Activated CD4-positive, alpha-beta T cell treated with anti-CD3 and anti-CD28 coated beads, Interleukin-2, amount 50 U/mL, for 16 hours (primary cell): ENCODE measurements at regions not wholly inside any gene's neighbourhood (a gene's known extent, or its start where the extent isn't known, plus 50 kb on each side); places are given as distances from the start of the nearest gene placed in this dataset.

Experiments
- DNase-seq: peaks from one replicate; pipeline ENCODE4 v3.0.0-alpha.2; 2020

DNA sequence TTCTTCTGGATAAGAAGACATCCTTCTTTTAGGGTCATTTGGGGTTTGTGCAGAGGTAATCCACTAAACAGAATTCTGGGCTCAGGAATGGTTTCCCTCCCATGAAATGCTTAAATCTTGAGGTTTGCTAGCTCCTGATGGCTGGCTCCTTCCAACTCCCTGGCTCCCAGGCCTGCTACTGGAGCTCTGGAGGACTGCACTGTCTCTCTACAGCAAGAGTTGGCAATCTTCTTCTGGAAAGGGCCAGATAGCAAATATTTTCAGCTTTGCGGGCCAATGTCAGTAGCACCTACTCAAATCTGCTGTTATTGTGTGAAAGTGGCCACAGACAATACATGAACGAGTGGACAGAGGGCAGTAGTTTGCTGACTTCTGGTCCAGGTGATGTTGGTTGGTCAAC is 174.2 kb upstream of the CTBP2 start:
- no peak for DNase-seq

DNA sequence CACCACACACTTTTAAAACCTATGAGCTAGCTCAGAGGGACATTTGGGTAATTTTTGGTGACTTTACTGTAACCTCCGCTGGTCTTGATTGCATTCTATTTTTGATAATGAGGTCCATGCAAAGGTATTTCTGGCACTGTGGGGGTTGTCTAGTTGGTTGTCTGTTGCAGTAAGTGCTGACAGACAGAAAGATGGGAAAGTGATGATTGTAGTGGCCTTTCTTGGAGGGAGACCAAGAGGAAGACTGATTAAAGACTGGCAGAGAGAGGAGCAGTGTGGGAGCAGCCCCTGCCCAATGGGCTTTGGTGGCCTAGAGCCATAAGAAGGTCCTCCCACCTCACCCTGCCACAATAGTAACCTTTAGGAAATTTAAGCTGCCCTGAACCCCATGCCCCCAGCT is 173.4 kb upstream of the CTBP2 start:
- no peak for DNase-seq

DNA sequence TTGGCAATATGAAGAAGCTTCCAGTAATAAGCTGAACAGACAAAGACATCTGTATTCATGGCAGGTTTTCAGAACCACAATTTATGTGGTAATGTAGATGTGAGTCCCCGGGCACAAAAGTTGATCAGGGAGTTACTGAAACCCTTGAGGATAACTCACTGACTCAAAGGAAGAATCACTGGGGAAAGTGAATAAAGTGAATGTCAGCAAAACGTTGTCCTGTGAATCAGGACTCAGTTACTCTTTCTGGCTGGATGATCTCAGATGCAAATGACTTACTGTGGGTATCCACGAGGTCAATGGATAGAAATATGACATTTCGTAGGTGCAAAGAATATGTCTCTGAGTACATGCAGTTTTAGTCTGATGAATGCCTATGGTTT is 172.8 kb upstream of the CTBP2 start:
- DNase-seq = no peak

DNA sequence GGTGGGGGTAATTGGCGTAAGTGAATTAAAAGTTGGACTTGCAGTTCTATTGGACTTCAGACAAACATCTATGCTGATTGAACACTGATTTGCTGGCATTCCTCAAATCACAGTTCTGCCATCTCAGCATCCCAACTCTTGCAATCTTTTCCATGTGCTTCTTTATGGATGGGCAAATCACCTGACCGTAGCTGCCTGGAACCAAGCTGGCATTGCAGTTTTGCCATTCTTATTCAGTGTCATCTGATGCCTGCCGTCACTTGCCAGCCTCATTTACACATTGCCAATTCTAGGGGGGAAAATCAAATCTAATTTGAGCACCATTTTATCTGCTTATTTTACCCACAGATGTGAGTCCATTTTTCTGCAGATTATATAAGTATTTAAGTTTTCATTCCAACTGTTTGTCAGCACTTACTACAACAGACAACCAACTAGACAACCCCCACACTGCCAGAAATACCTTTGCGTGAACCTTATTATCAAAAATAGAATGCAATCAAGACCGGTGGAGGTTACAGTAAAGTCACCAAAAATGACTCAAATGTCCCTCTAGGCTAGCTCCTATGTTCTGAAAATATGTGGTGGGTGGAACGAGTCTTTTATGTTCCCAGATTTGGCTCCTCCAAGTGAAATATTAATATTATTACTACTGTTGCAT is 172.3 kb upstream of the CTBP2 start:
- DNase-seq = no peak

DNA sequence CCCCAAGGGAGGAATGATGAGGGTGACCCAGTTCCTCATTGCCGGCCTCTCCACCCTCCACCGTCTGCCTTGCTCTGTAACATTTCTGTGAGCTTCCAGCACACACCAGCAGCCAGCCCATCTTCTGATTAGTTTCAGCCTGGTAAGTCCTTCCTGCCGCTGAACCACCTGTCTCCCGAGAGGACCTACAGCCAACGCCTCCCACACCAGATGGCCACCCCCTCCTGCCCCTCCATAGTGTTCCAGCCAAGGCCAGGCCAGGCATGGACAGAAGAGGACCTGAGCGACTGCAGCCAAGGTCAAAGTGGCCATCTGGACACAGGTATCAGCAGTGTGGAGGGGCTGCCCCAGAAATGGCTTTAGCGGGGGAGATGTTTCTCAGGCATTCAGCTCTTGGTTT is 170.7 kb upstream of the CTBP2 start:
- DNase-seq = no peak

DNA sequence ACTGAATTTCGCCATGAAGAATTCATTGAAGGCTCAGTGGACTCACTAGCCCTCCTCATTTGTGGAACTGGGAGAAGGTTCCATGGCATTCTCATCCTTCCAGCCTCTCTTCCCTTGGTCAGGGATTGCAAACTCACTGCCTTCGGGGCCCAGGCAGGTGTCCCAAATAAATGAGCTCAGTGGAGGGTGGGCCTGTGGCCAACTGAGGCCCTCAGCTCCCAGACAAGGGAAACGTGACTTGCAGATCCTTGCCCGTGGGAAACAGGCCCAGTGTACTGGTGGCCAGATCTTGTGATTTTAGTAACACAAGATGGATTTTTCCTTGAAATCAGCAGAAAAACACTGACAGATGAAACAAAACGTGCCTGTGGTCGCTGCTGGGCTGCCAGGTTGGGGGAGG is 168.7 kb upstream of the CTBP2 start:
- no peak for DNase-seq

DNA sequence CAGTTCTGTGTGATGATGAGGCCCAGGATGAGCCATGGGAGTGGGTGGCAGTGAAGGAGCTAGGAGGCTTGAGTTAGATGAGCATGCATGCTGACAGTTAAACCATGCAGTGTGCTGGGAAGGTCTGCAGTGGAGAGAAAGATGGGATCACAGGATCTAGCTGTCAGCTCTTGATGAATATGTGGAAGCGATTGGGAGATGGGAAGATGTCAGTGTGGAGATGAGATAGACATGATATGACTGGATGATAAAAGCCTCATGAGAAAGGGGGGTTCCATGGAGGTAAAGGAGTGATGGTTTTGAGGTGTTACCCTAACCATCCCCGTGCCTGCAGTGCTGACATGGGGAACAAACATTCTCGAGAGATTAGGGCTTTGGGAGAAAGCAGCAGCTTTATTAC is 165.0 kb upstream of the CTBP2 start:
- no peak for DNase-seq

DNA sequence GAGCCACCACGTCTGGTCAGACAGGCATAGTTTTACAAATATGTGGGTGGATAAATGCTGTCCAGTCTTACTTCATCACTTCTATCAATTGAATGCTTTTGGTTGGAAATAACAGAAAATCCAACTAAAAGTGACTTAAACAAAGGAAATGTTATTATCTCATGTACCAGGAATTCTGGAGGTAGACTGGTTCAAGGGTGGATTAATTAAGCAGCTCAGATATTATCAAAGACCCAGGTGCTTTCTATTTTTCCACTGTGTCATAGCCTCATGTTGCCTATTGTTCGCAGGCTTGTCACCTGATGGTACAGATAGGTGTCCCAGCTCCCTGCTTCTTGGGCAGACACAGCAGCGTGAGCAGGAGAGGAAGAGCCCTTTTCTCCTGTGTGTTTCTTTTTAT is 156.1 kb upstream of the CTBP2 start:
- no peak for DNase-seq

DNA sequence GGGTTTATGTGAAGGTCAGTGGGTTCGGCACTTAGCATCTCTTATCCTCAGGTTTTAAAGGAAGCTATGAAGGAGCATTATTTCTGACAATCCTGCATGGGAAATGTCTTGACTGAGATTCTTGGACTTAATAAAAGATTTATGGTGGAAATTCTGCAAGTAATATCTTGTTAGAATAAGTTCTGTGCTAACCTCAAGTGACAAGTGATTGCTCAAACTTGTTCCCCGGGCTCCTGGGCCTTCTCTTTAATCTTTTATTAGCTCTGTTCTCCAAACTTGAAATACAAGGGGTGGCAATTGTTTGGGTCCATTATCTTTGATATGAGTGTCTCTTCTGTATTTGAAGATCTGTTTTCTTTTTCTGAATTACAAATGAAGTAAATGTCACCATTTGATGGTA is 140.6 kb upstream of the CTBP2 start:
- no peak for DNase-seq

DNA sequence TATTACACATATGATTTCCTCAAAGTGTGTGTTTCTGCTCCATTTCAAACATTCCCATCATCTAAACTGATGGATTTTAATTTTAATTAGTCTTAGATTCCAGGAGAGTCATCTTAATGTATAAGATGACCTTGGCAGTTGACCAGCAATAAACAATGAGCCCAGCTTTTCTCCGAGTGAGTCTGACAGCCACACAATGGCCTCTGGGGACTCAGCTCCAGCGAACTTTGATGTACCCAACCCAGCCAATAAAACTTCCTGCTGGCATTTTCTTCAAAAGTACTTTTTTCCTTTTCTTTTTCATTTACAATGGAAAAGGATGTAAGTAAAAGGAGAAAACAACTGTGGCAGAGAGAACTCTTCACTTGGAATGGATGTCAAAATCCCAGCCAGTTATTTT is 139.1 kb upstream of the CTBP2 start:
- no peak for DNase-seq

DNA sequence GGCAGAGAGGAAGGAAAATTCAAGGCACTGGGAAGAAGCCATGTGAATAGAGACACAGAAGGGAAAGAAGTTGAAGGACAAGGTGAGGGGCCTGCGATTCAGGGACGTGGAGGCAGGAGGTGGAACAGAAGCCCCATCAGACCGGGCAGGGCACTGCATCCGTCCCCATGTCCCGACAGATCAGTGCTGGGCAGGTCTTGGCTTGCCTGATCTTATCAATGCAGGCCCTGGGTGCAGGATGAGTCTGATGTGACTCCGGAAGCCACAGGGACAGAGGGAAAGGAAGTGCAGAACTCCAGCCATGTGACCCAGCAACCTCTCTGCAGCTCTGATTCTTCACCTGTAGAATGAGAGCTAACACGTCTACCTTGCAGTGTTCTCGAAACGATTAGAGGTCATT is 136.2 kb upstream of the CTBP2 start:
- DNase-seq = no peak

DNA sequence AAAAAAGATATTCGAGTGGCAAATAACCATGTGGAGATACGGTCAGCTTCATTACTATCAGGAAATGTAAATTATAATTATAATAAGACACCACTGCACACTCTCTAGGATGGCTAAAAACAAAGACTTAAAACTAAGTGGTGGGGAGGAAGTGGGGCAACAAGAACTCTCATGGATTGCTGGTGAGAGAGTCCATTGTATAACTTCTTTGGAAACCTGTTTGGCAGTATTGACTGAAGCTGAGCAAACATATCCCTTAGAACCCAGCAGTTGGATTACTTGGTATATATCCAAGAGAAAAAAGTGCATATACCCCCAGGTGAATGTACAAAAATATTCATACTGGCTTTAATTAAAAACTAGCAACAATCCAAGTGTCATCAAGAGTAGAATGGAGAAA is 133.7 kb upstream of the CTBP2 start:
- DNase-seq = no peak

DNA sequence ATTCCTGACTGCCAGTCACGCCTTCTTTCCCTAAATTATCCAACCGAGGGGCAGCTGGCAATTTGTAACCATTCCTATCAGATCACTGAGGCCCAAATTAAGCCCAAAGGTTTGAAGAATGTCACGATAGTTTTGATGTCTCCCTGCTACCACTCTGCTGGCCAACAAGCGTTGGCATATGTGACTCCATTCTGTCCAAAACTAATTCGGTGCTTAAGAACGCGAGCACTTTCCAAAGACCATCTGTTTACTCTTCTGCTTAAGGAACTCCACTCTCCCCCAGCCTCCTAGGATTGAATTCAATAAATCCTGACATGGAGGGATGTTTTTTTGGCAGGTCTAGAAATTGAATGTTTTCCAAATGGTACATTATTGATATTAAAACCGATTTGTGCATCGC is 131.5 kb upstream of the CTBP2 start:
- DNase-seq = no peak

DNA sequence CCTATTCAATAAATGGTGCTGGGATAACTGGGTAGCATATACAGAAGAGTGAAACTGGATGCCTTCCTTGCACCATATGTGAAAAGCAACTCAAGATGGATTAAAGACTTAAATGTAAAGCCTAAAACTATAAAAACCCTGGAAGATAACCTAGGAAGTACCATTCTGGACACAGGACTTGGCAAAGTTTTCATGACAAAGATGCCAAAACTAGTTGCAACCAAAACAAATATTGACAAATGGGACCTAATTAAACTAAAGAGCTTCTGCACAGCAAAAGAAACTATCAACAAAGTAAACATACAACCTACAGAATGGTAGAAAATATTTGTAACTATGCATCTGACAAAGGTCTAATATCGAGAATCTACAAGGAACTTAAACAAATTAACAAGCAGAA is 129.1 kb upstream of the CTBP2 start:
- no peak for DNase-seq

DNA sequence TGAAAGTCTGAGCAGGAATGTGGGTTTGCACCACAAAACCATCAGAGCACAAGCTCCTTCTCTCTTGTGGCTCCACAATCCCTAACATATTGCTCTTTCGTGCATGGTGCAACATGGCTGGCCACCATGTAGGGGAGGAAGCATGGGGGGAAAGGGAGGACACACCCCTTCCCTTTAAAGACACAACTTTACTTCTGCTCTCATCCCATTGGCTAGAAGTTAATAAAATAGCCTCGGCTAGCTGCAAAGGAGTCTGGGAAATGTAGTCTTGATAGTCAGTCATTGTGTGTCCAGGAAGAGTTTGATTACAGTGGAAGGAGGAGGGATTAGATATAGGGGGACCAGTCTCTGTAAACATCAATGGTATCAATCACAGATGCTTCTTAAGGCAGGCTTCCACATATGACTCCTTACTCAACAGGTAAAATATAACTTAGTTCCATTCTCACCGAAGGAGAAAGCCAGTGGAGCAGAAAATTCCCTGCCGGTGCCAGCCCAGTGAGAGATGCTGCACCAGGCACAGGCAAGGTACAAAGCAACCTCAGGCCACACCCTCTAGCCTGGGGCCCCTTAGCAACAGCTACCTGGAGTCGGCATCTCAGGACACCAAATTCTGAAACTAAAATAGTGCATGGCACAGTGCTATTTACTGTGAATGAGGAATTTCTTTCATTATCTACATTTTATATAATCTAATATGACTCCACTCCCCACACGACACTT is 124.7 kb upstream of the CTBP2 start:
- no peak for DNase-seq

DNA sequence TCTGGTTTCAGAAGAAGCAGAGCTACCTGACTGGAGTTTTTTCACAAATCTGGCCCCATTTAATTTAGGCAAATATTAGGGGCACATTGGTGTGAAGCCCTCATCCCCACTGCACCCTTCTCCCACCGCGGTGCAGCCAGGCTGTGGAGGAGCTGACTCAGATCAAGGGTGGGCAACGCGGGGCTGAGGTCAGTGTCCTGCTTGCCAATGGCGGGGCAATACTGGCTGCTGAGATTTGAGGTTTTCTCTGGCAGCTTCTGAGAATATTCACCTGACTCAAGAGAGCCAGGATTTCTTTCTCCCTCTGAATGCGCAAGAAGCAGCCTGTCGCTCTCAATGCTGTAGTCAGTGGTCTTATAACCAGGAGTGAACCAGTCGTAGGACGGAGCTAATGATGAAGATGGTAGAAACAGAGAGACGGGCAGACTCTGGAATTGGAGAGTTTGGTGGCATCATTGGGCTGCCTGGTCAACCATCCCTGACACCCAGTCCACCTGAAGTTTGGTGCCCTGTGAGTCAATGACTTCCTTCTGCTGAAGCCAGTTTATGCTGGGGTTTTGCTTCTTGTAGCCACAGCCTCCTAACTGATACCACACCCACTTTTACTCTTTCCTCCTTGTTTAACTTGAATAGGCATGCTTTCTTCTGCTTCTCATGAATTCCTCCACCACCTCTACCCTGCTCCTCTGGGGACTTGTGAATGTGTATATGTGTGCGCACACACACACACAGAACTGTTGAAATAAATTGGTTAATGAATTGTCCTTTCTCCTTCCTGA is 123.7 kb upstream of the CTBP2 start:
- no peak for DNase-seq

DNA sequence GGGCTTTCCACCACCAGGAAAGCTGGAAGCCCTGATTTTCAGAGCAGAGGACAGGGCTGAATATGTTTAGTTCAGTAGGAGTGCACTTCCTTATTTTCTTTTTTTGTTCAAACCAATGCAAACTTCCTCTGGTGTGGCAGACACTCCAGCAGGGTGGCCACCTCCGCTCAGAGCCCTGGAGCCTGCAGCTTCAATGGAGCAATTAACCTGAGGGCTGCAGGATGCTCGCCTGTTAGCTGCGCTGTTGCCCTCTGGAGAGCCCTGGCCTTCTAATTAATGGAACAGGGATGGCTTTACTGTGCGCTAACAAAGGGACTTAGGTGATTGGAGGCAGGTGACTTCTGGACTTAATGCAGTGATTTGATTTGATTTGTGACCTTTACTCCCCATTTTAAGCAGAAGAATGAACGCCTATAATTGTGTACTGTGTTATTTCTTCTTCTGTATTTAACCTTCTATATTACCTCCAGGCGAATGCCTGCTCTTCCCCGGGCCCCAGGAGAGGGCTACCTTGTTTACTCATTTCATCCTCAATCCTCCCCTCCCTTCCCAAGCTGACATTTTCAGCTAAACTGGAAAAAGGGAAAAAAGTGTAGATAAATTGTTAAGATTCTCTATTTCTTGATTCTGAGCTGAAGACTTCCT is 123.0 kb upstream of the CTBP2 start:
- no peak for DNase-seq

DNA sequence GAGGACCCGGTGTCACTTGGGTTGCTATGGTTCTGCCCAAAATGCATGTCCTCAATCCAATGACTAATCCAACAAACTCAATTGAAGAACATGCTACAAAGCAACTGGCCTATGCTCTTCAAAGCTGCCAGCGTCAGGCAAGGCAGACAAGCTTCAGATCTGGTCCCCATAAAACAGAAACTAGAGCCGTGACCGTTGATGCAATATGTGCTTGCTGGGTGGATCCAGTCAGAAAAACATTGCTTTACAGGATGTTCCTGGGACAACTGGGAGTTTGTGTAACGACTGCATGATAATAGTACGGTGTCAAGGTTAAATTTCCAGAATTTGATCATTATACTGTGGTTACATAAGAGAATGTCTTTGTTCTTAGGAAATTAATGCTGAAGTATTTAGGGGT is 120.7 kb upstream of the CTBP2 start:
- no peak for DNase-seq

DNA sequence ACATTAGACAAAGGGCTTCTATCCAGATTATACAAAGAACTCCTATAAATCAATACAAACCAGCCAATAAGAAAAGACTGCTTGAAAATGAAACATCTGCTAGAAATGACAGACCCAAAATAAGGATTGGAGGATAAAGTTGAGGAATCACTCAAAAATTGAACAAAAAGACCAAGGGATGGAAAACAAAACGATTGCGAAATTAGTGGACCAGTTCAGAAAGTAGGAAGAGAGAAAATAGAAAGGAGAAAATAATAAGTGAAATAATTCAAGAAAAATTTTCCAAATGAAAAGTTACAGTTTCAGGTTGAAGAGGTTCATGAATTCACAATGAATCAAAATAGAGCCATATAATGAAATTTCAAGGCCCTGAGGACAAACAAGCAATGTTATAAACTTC is 115.8 kb upstream of the CTBP2 start:
- no peak for DNase-seq

DNA sequence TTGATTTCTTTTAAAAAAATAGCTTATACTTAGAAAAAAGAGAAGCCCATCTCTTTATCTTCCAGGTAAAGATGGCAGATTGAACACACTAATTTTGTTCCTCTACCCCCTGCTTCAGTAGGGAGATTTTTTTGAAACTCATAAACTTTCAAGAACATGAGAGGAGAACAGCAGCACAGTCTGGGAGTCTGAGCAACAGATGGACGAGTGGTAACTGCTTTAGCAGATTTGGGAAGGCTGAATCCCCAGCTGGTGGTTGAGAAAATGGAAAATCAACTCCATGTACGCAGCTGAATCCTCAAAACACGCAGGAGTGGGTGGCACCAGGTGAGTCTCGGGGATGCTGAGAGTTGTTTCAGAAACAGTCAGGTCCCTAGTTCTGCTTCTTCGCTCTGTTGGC is 114.6 kb upstream of the CTBP2 start:
- DNase-seq = no peak

DNA sequence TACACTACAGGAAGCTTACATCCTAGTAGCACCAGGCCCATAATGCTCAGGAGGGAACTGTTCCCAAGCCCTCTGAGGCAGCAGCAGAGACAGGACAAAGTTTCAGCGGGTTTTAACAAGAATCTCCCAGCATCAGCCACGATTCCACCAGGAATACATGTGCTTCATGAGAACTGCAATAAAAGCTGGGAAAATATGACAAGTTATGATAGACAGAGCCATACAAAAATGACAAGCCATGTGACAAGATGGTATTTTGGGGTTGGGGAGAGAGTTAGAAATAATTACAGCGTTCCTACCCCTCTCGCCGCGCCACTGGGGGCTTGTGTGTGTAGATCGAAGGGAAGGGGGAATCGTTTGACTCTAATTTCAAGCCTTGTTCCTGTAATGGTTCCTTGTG is 112.7 kb upstream of the CTBP2 start:
- no peak for DNase-seq

DNA sequence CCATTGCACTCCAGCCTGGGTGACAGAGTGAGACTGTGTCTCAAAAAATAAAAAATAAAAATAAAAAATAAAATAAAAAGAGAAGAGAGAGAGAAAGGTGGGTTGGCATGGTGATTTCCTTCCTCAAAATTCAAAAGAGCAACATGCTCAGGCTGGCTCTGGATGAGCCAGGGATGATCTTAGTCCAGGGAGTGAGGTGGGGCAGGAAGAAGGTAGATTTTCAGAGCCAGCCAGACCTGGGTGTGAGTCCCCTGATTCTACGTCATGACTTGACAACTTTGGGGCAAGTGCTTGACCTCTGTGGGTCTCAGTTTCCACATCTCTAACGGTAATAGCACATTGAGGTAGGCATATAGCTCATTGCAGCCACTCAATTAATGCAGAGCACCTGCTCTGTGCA is 109.4 kb upstream of the CTBP2 start:
- no peak for DNase-seq

DNA sequence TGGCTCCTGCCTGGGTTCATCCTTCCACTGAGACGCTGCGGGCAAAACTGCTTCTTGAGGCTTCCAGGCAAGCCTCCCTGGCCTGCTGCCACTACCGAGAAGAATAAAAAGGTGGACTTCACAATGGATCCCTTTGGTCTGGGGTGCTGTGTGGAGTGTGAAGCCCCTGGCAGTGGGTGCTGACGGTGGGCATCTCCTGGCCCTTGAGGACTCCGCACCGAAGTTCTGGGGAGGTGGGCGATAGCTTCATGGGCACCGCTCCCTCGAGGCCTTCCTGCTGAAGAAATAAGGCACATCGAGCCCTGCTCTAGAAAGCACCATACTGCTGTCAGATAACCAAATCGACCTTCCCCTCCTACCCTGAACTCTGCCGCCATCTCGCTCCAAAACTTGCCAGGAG is 106.6 kb upstream of the CTBP2 start:
- no peak for DNase-seq

DNA sequence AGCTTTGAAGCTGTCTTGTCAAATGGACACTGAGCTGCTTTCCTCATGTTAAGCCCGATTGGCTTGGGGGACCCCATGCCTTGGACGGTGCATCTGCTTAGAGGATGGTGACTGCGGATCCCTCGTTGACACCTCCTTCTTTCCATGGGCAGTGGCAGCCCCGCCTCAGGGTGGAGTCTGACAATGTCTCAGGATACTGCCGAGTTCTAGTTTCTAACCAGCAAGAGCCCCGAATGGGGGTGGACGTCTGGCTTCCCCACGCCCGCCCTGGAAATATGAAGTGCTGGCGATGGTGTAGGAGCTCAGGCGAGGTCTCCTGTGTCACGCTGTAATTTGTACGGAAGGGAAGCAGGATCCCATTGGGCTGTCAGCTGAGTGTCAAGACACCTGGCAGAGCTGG is 106.2 kb upstream of the CTBP2 start:
- DNase-seq = no peak
